Fibroblast of skin of left quadriceps (primary cell): ENCODE measurements at regions not wholly inside any gene's neighbourhood (a gene's known extent, or its start where the extent isn't known, plus 50 kb on each side); places are given as distances from the start of the nearest gene placed in this dataset.
A peak's percentile ranks its signal among the peaks of the same experiment; 100 is the strongest.
"Not testable (repeated sequence)": the region's sequence is repeated elsewhere in the genome, so short reads cannot be mapped to it uniquely, and the experiment has no call there.

Source experiments
- DNase-seq, 2 experiments: peaks; one replicate each; pipeline ENCODE4 v3.0.0-alpha.2; 2013; ENCODE audit warnings: low read depth in 2 of 2

- no peak for DNase-seq
Measured at GRCh38 chr4:116126794-116127193, 958.6 kb downstream of the TRAM1L1 start.

- DNase-seq, result peak in 1 of 2 experiments; percentile 10
Measured at GRCh38 chr4:116122124-116122523, 963.3 kb downstream of the TRAM1L1 start.

- peak; percentile 19 to 21 for DNase-seq
Measured at GRCh38 chr4:116118221-116118620, 967.2 kb downstream of the TRAM1L1 start.

GRCh38 chr4:116112861-116113260 lies 972.5 kb downstream of the TRAM1L1 start:
- DNase-seq, result not testable (repeated sequence)

GRCh38 chr4:116110713-116111112 lies 974.7 kb downstream of the TRAM1L1 start:
- DNase-seq, result no peak

- no peak for DNase-seq
Measured at GRCh38 chr4:116108606-116109005, 976.8 kb downstream of the TRAM1L1 start.

- DNase-seq, result no peak
Measured at GRCh38 chr4:116101321-116101720, 984.1 kb downstream of the TRAM1L1 start.

GRCh38 chr4:116099596-116099995 lies 985.8 kb downstream of the TRAM1L1 start:
- DNase-seq, result no peak

- not testable (repeated sequence) for DNase-seq
Measured at GRCh38 chr4:116097353-116097752, 983.9 kb upstream of the NDST4 start.

- no peak for DNase-seq
Measured at GRCh38 chr4:116092961-116093360, 979.5 kb upstream of the NDST4 start.

- peak; percentile 18 to 22 for DNase-seq
Measured at GRCh38 chr4:116088771-116089170, 975.4 kb upstream of the NDST4 start.

- DNase-seq, result no peak
Measured at GRCh38 chr4:116082808-116083366, 969.5 kb upstream of the NDST4 start.

- no peak for DNase-seq
Measured at GRCh38 chr4:116073051-116073450, 959.6 kb upstream of the NDST4 start.

GRCh38 chr4:116070283-116070682 lies 956.9 kb upstream of the NDST4 start:
- DNase-seq, result peak; percentile 5 to 11

- no peak for DNase-seq
Measured at GRCh38 chr4:116066711-116067245, 953.4 kb upstream of the NDST4 start.

- no peak for DNase-seq
Measured at GRCh38 chr4:116064331-116064730, 950.9 kb upstream of the NDST4 start.

GRCh38 chr4:116059361-116059760 lies 945.9 kb upstream of the NDST4 start:
- DNase-seq, result peak; percentile 2 to 4

- DNase-seq, result no peak
Measured at GRCh38 chr4:116058129-116058528, 944.7 kb upstream of the NDST4 start.

- peak in 1 of 2 experiments; percentile 4 for DNase-seq
Measured at GRCh38 chr4:116055857-116056827, 942.7 kb upstream of the NDST4 start.

- no peak for DNase-seq
Measured at GRCh38 chr4:116027311-116027710, 913.9 kb upstream of the NDST4 start.

GRCh38 chr4:116024954-116025708 lies 911.7 kb upstream of the NDST4 start:
- DNase-seq, result no peak

GRCh38 chr4:116023049-116023448 lies 909.6 kb upstream of the NDST4 start:
- no peak for DNase-seq
